ENCODE measurements at regions not wholly inside any gene's neighbourhood (a gene's known extent, or its start where the extent isn't known, plus 50 kb on each side); places are given as distances from the start of the nearest gene placed in this dataset.

- POLR2A ChIA-PET = no interaction called here
- CTCF ChIA-PET = no interaction called here
- H3K27me3 Mint-ChIP-seq = peaks cover 6% of the 10 kb centered on the region
- peaks cover 17% of the 10 kb centered on the region for H3K4me1 Mint-ChIP-seq
- Histone ChIP-seq H3K79me2 (ENCODE audit: control insufficient read depth, insufficient read depth, low read length) (no peaks in the 10 kb centered on the region), H3K36me3 (replicated peaks in 1 of 2; ENCODE audit: control extremely low read depth in 1 of 2, control insufficient read depth in 1 of 2, extremely low read depth in 1 of 2, insufficient read depth in 2 of 2, low read length in 1 of 2) (no peaks in the 10 kb centered on the region), H3K4me3 (ENCODE audit: control extremely low read depth in 1 of 5, extremely low read depth in 1 of 5, insufficient read depth in 1 of 5, low read depth in 2 of 5, low read length in 4 of 5) (no peak overlapping the region), H4K20me1 (ENCODE audit: control insufficient read depth, insufficient read depth, low read length, poor library complexity, severe bottlenecking) (no peaks in the 10 kb centered on the region), H3K9ac (ENCODE audit: low read length) (no peak overlapping the region), H3K27ac (ENCODE audit: low read length in 2 of 2) (no peak overlapping the region), H3K4me1 (ENCODE audit: control insufficient read depth in 2 of 2, insufficient read depth in 2 of 2, low read length in 2 of 2) (peaks cover 0 to 14% of the 10 kb centered on the region in 2 donors), H3K27me3 (replicated peaks in 1 of 4; ENCODE audit: control extremely low read depth in 1 of 4, control insufficient read depth in 3 of 4, insufficient read depth in 4 of 4, low read length in 3 of 4) (no peaks in the 10 kb centered on the region), H3K4me2 (replicated peaks; ENCODE audit: low read depth, low read length, poor library complexity, severe bottlenecking) (no peak overlapping the region), H2AFZ (ENCODE audit: insufficient read depth, low read depth, low read length, poor library complexity, severe bottlenecking) (no peak overlapping the region), H3K9me3 (ENCODE audit: control extremely low read depth in 1 of 3, control insufficient read depth in 2 of 3, insufficient read depth in 1 of 3, low read length in 2 of 3) (no peaks in the 10 kb centered on the region)
- no peak for DNase-seq
- no peak for ATAC-seq (ENCODE audit: low read depth)
- intact Hi-C loops (cut with micrococcal nuclease) = no loop called here
- H3K27ac Mint-ChIP-seq = no peak overlapping the region
- H3K4me3 Mint-ChIP-seq = no peak overlapping the region
- TF ChIP-seq CTCF (IDR thresholded peaks at IDR 0.05) (no peak), EZH2 (IDR thresholded peaks at IDR 0.05; ENCODE audit: borderline replicate concordance, insufficient read depth, low read depth, low read length, poor library complexity, severe bottlenecking) (no peak)
- H3K9me3 Mint-ChIP-seq (ENCODE audit: insufficient read depth) = no peaks in the 10 kb centered on the region
- 100% methylated on average over 4 of the region's 6 CpGs for WGBS (ENCODE audit: insufficient coverage)
Observed at GRCh38 chr1:116265931-116266863, 106.8 kb upstream of the ATP1A1 start.

GRCh38 chr1:116266864-116267212 lies 106.2 kb upstream of the ATP1A1 start:
- H3K36me3 ChIP-seq (replicated peaks in 1 of 2; ENCODE audit: control extremely low read depth in 1 of 2, control insufficient read depth in 1 of 2, extremely low read depth in 1 of 2, insufficient read depth in 2 of 2, low read length in 1 of 2) = no peaks in the 10 kb centered on the region
- TF ChIP-seq EZH2 (IDR thresholded peaks at IDR 0.05; ENCODE audit: borderline replicate concordance, insufficient read depth, low read depth, low read length, poor library complexity, severe bottlenecking) = no peak
- TF ChIP-seq CTCF (IDR thresholded peaks at IDR 0.05) = no peak
- Mint-ChIP-seq H3K4me1 (peaks cover 14% of the 10 kb centered on the region), H3K9me3 (ENCODE audit: insufficient read depth) (no peaks in the 10 kb centered on the region), H3K27ac (no peak overlapping the region), H3K27me3 (peaks cover 6% of the 10 kb centered on the region), H3K4me3 (no peak overlapping the region)
- no peaks in the 10 kb centered on the region for H3K79me2 ChIP-seq (ENCODE audit: control insufficient read depth, insufficient read depth, low read length)
- no peak overlapping the region for H2AFZ ChIP-seq (ENCODE audit: insufficient read depth, low read depth, low read length, poor library complexity, severe bottlenecking)
- DNase-seq = no peak
- no peak overlapping the region for H3K9ac ChIP-seq (ENCODE audit: low read length)
- WGBS (ENCODE audit: insufficient coverage) = 96% methylated on average over 4 of the region's 4 CpGs
- H3K27me3 ChIP-seq (replicated peaks in 1 of 4; ENCODE audit: control extremely low read depth in 1 of 4, control insufficient read depth in 3 of 4, insufficient read depth in 4 of 4, low read length in 3 of 4) = no peaks in the 10 kb centered on the region
- H3K4me3 ChIP-seq (ENCODE audit: control extremely low read depth in 1 of 5, extremely low read depth in 1 of 5, insufficient read depth in 1 of 5, low read depth in 2 of 5, low read length in 4 of 5) = no peak overlapping the region
- intact Hi-C loops (cut with micrococcal nuclease) = no loop called here
- ChIA-PET POLR2A (no interaction called here), CTCF (no interaction called here)
- no peak overlapping the region for H3K27ac ChIP-seq (ENCODE audit: low read length in 2 of 2)
- no peak for ATAC-seq (ENCODE audit: low read depth)
- peaks cover 0 to 12% of the 10 kb centered on the region in 2 donors for H3K4me1 ChIP-seq (ENCODE audit: control insufficient read depth in 2 of 2, insufficient read depth in 2 of 2, low read length in 2 of 2)
- no peaks in the 10 kb centered on the region for H3K9me3 ChIP-seq (ENCODE audit: control extremely low read depth in 1 of 3, control insufficient read depth in 2 of 3, insufficient read depth in 1 of 3, low read length in 2 of 3)
- H3K4me2 ChIP-seq (replicated peaks; ENCODE audit: low read depth, low read length, poor library complexity, severe bottlenecking) = no peak overlapping the region
- no peaks in the 10 kb centered on the region for H4K20me1 ChIP-seq (ENCODE audit: control insufficient read depth, insufficient read depth, low read length, poor library complexity, severe bottlenecking)
